Activated CD4-positive, alpha-beta T cell treated with anti-CD3 and anti-CD28 coated beads, Interleukin-2, amount 10 ng/mL, durations not matched to agents 24 days and 14 days (primary cell): ENCODE measurements at regions not wholly inside any gene's neighbourhood (a gene's known extent, or its start where the extent isn't known, plus 50 kb on each side); places are given as distances from the start of the nearest gene placed in this dataset.

Experiments
- DNase-seq: peaks from one replicate; pipeline ENCODE4 v3.0.0; 2022
- H3K27ac Mint-ChIP-seq: one replicate; pipeline ENCODE4 v1.8.0; 2022; ENCODE audit warnings: mild to moderate bottlenecking, mixed read lengths
- H3K27me3 Mint-ChIP-seq: one replicate; pipeline ENCODE4 v1.8.0; 2022; ENCODE audit warnings: mixed read lengths
- H3K36me3 Mint-ChIP-seq: one replicate; pipeline ENCODE4 v1.8.0; 2022; ENCODE audit warnings: low read depth, mild to moderate bottlenecking, mixed read lengths
- H3K4me1 Mint-ChIP-seq: one replicate; pipeline ENCODE4 v1.8.0; 2021; ENCODE audit warnings: mixed read lengths
- H3K4me3 Mint-ChIP-seq: one replicate; pipeline ENCODE4 v1.8.0; 2022; ENCODE audit warnings: mild to moderate bottlenecking, moderate library complexity, mixed read lengths
- H3K9me3 Mint-ChIP-seq: one replicate; pipeline ENCODE4 v1.8.0; 2021; ENCODE audit warnings: mixed read lengths
- intact Hi-C: fragments of 100-400 bp; cut with micrococcal nuclease; formaldehyde crosslinking; loops from one replicate; pipeline ENCODE4 v1.15.1; 2023

DNA sequence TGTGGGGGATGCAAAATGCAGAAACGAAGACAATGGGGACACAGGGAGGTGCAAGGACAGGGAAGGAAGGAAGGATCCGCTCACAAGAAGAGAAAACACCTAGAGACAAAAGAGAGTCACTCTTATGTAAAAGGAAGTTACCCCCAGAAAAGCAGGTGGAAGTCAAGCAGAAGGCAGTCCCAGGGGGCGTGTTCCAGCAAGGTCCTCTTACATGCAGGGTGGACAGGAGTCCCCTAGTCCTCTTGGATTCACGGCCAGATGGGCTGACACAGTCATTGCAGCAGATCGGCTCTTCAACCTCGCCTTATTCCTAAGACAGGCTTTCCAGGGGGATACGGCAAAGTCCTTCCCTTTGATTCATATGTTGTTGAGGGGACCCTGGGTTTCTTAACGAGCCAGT lies 83.9 kb upstream of the SPATA13 start:
- Mint-ChIP-seq H3K36me3 (no peaks in the 10 kb centered on the region), H3K4me3 (no peak overlapping the region), H3K27me3 (peaks cover 8% of the 10 kb centered on the region), H3K4me1 (peaks cover 4% of the 10 kb centered on the region), H3K27ac (no peak overlapping the region), H3K9me3 (no peaks in the 10 kb centered on the region)
- intact Hi-C loops, result no loop called here
- DNase-seq, result no peak

- no peak overlapping the region for H3K4me3 Mint-ChIP-seq
- H3K27me3 Mint-ChIP-seq, result peaks cover 9% of the 10 kb centered on the region
- no peaks in the 10 kb centered on the region for H3K36me3 Mint-ChIP-seq
- no peaks in the 10 kb centered on the region for H3K9me3 Mint-ChIP-seq
- DNase-seq, result no peak
- intact Hi-C loops, result no loop called here
- peaks cover 4% of the 10 kb centered on the region for H3K4me1 Mint-ChIP-seq
- H3K27ac Mint-ChIP-seq, result no peak overlapping the region
Measured at GRCh38 chr13:24080134-24080533, 80.4 kb upstream of the SPATA13 start.

DNA sequence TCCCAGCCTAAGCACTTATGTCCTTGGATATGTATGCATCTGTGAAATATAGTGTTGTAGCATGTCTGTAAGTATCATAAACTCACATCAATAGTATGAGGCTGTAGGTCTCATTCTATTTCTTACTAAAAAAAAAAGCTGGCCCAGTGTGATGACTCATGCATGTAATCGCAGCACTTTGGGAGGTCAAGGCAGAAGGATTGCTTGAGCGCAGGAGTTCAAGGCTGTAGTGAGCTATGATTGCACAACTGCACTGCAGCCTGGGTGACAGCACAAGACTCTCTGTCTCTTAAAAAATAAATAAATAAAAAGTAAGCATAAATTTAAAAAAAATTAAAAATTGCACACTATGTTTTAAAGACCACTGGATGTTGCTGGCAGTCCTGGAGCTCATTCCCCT lies 79.1 kb upstream of the SPATA13 start:
- no peak for DNase-seq
- intact Hi-C loops, result no loop called here
- Mint-ChIP-seq H3K27ac (no peak overlapping the region), H3K4me3 (no peak overlapping the region), H3K9me3 (no peaks in the 10 kb centered on the region), H3K4me1 (peaks cover 3% of the 10 kb centered on the region), H3K27me3 (peaks cover 18% of the 10 kb centered on the region), H3K36me3 (no peaks in the 10 kb centered on the region)

GRCh38 chr13:24083141-24083540 lies 77.4 kb upstream of the SPATA13 start:
- Mint-ChIP-seq H3K27me3 (peaks cover 24% of the 10 kb centered on the region), H3K9me3 (no peaks in the 10 kb centered on the region), H3K27ac (no peak overlapping the region), H3K36me3 (no peaks in the 10 kb centered on the region), H3K4me3 (no peak overlapping the region), H3K4me1 (peaks cover 2% of the 10 kb centered on the region)
- DNase-seq, result no peak
- intact Hi-C loops, result no loop called here

DNA sequence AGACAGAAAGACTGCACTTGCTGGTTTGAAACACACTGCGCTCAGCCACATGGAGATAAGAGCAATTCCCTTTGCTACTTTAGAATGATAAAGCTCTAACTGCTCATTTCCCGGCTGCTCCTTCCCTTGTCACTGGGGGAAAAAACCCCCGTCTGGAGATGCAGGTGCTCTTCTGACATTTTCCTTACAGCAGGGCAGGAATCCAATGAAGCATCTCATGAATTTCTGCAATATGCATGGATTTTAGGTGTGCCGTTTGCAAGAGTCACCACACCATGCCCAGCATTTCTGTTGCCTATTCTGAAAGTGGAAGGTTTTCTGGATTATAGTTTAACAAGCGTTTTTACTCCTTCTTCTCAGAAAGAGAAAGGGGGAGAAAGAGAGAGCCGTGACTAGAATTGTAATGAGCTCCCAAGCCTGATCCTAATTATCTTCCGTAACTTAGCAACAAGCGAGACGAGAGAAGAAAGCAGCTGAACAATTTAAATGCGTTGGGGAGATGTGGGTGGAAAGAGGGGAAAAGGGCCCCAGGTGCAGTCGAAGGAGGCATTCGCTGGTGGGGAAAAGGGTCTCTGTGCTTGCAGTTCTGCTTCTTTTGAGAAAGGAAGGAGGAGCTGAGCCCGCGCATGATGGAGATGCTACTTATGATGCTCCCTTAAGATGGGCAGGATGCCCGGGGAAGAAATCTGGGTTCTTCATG lies 76.6 kb upstream of the SPATA13 start:
- Mint-ChIP-seq H3K4me3 (no peak overlapping the region), H3K27me3 (peaks cover 28% of the 10 kb centered on the region), H3K27ac (no peak overlapping the region), H3K36me3 (no peaks in the 10 kb centered on the region), H3K4me1 (no peaks in the 10 kb centered on the region), H3K9me3 (no peaks in the 10 kb centered on the region)
- DNase-seq, result no peak
- intact Hi-C loops, result no loop called here

DNA sequence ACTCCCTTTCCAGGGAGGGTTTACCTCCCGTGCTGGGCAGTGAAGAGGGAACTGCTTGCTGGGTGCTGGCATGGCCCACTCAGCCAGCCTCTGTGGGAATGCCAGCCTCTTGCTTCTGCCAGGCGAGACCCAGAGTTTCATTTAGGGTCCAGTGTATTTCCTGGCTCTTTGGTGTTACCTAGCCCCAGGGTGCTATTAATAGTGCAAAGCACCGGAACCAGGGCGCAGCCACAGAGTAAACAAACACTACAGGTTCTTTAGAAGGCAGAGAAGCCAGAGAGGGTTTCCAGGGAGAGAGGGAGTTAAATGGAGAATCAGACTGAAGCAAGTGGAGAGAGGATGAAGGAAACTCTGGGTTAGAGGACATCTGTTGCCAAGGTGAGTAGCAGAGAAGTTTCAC lies 74.9 kb upstream of the SPATA13 start:
- no peak overlapping the region for H3K27ac Mint-ChIP-seq
- intact Hi-C loops, result no loop called here

DNA sequence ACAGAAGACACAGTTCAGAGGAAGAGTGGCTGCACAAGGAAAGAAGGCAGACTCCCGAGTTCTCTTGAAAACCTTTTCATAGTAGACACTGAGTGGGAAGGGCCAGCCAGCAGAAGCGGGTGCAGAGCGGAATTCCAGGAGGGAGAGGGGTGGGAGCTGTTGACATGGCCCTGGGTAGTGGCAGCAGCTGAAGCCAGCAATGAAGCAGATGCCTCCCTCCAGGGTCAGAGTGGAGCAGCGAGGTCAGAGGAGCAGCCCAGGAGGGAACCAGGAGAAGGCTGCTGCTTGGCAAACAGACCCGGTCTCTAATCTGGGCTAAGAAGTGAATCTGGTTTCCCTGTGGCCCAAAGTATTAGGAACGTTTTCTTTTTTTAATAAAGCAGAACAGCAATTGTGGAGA lies 73.9 kb upstream of the SPATA13 start:
- H3K27me3 Mint-ChIP-seq, result peaks cover 45% of the 10 kb centered on the region
- H3K36me3 Mint-ChIP-seq, result no peaks in the 10 kb centered on the region
- intact Hi-C loops, result no loop called here
- H3K9me3 Mint-ChIP-seq, result no peaks in the 10 kb centered on the region
- H3K4me3 Mint-ChIP-seq, result no peak overlapping the region
- DNase-seq, result no peak
- peaks cover 3% of the 10 kb centered on the region for H3K4me1 Mint-ChIP-seq
- no peak overlapping the region for H3K27ac Mint-ChIP-seq

More for the DNA sequence above, 74.9 kb upstream of the SPATA13 start:
- Mint-ChIP-seq H3K4me1 (peaks cover 1% of the 10 kb centered on the region), H3K27me3 (peaks cover 38% of the 10 kb centered on the region), H3K36me3 (no peaks in the 10 kb centered on the region), H3K4me3 (no peak overlapping the region), H3K9me3 (no peaks in the 10 kb centered on the region)
- DNase-seq, result no peak

DNA sequence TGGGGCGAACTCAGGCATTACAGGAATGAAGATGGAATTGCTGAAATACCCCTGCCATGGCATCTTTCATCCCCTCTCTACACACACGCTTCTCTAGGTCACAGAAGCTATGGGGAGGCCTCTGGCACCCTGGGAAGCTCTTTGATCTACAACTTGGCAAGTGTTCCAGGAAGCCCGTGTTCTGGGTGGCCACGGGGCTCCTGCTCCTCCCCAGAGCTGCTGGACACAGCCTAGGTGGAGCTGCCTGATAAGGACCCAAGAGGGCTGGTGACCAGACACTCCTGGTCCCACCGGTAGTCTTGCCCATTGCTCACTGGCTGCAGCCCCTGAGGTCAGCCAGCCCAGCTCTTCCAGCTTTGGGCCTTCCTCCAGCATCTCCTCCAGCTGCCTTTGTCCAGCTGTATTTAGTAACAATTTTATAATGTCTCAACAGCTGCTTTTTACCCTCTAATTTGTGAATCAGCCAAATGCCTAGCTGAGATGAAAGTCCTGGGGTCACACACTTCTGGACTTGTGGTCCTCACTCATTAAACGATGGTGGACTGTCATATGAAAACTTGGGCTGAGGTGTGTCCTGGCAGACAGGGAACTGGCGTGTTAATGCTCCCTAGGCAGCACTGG lies 72.8 kb upstream of the SPATA13 start:
- no peaks in the 10 kb centered on the region for H3K9me3 Mint-ChIP-seq
- intact Hi-C loops, result no loop called here
- DNase-seq, result no peak
- no peak overlapping the region for H3K4me3 Mint-ChIP-seq
- H3K4me1 Mint-ChIP-seq, result peaks cover 3% of the 10 kb centered on the region
- no peaks in the 10 kb centered on the region for H3K36me3 Mint-ChIP-seq
- H3K27me3 Mint-ChIP-seq, result peaks cover 44% of the 10 kb centered on the region
- no peak overlapping the region for H3K27ac Mint-ChIP-seq

DNA sequence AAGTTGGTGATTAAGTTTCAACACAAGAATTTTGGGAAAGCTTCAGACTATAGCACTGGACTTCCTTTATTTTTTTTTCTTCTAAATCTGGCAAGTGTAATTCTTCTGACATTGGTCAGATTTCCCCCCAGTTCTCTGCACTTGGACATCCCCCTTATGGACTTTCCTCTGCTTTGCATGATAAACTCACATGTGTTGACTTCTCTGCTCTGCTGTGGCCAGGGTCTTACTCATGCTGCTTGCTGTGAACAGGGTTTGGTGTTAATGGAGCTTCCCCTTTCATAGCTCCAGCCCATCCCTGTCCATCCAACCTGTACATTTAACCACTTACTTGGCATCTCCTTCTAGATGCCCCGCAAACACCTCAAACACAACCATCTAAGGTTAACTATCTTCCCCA lies 70.5 kb upstream of the SPATA13 start:
- Mint-ChIP-seq H3K4me1 (peaks cover 3% of the 10 kb centered on the region), H3K27me3 (peaks cover 42% of the 10 kb centered on the region), H3K27ac (no peak overlapping the region), H3K9me3 (no peaks in the 10 kb centered on the region), H3K4me3 (no peak overlapping the region), H3K36me3 (no peaks in the 10 kb centered on the region)
- intact Hi-C loops, result no loop called here
- no peak for DNase-seq

DNA sequence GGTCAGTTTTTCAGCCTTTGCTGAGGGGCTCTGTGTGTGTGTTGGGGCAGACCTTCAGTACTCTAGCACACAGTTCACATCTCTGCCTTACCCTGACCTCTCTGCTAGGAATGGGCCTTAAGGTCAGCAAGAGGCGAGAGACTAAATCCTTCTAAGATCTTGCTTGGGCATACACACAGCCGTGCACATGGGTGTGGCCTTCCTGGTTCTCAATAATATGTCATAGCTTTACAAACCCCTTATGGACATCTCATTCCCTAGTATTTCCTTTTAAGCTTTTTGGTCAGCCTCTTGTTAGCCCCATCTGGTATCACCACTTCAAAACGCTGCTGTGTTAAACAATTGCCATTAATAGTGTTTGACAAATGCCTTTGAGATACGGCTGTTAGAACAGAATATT lies 69.4 kb upstream of the SPATA13 start:
- no peak overlapping the region for H3K27ac Mint-ChIP-seq
- intact Hi-C loops, result no loop called here
- H3K4me1 Mint-ChIP-seq, result peaks cover 3% of the 10 kb centered on the region
- no peak for DNase-seq
- H3K36me3 Mint-ChIP-seq, result no peaks in the 10 kb centered on the region
- no peaks in the 10 kb centered on the region for H3K9me3 Mint-ChIP-seq
- H3K4me3 Mint-ChIP-seq, result no peak overlapping the region
- peaks cover 37% of the 10 kb centered on the region for H3K27me3 Mint-ChIP-seq

GRCh38 chr13:24092108-24092507 lies 68.4 kb upstream of the SPATA13 start:
- Mint-ChIP-seq H3K36me3 (no peaks in the 10 kb centered on the region), H3K4me1 (peaks cover 11% of the 10 kb centered on the region), H3K27ac (no peak overlapping the region), H3K4me3 (no peak overlapping the region), H3K27me3 (peaks cover 31% of the 10 kb centered on the region), H3K9me3 (no peaks in the 10 kb centered on the region)
- intact Hi-C loops, result no loop called here
- no peak for DNase-seq

DNA sequence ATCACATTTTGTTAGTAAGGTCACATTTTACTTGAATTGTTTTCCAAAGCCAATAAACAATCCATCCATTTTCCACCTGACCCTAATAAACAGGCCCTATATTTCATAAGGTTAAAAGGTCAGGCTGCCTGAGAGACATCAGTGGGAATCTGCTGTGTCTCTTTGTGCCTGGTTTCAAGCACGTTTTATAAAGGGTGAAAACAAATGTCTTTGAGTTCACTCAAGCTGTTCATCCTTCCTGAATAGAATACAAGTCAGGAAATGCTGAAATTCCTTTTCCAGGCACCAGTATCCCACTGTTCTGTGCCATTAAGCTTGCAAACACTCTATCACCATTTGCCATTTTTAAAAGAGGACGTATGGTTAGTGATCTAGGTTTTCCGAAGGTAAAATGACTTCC lies 67.5 kb upstream of the SPATA13 start:
- intact Hi-C loops, result no loop called here
- Mint-ChIP-seq H3K27me3 (peaks cover 27% of the 10 kb centered on the region), H3K27ac (no peak overlapping the region), H3K9me3 (no peaks in the 10 kb centered on the region), H3K4me3 (no peak overlapping the region), H3K36me3 (no peaks in the 10 kb centered on the region), H3K4me1 (peaks cover 20% of the 10 kb centered on the region)
- DNase-seq, result no peak

- H3K4me1 Mint-ChIP-seq, result peaks cover 17% of the 10 kb centered on the region
- intact Hi-C loops, result loop anchor here (1.0 to 5.0 kb wide), 11 partner anchors 26 to 415 kb away; partner anchors contain the start of gene SPATA13
- peaks cover 27% of the 10 kb centered on the region for H3K27me3 Mint-ChIP-seq
- H3K27ac Mint-ChIP-seq, result peak overlapping the region; percentile 92
- H3K36me3 Mint-ChIP-seq, result no peaks in the 10 kb centered on the region
- no peak for DNase-seq
- no peaks in the 10 kb centered on the region for H3K9me3 Mint-ChIP-seq
- H3K4me3 Mint-ChIP-seq, result peak overlapping the region; percentile 71
Measured at GRCh38 chr13:24096659-24097058, 63.9 kb upstream of the SPATA13 start.

DNA sequence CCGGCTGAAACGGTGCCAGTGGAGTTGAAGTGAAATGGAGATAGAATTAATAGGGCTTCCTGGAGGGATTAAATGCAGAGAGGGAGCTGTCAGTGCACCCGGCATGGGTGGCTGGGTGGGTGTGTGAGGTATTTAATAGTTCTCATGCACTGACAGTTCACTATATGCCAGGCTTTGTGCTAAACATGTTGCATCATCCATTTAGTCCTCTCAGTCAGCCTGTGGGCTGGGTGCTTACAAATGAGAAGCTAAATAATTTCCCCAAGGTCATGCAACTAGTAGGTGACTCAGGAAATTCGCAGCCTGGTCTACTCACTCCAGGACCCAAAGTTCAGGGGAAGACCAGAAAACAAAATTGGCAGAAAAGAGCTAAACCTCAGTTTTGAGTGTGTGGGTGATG lies 63.5 kb upstream of the SPATA13 start:
- intact Hi-C loops, result loop anchor here (1.0 to 5.0 kb wide), 11 partner anchors 25 to 414 kb away; partner anchors contain the start of gene SPATA13
- Mint-ChIP-seq H3K9me3 (no peaks in the 10 kb centered on the region), H3K36me3 (no peaks in the 10 kb centered on the region), H3K27me3 (peaks cover 29% of the 10 kb centered on the region), H3K4me1 (peaks cover 17% of the 10 kb centered on the region), H3K27ac (peak overlapping the region; percentile 92), H3K4me3 (peak overlapping the region; percentile 71)
- peak; percentile 74 for DNase-seq
